ENCODE measurements at regions not wholly inside any gene's neighbourhood (a gene's known extent, or its start where the extent isn't known, plus 50 kb on each side); places are given as distances from the start of the nearest gene placed in this dataset.
A peak's percentile ranks its signal among the peaks of the same experiment; 100 is the strongest.

DNA sequence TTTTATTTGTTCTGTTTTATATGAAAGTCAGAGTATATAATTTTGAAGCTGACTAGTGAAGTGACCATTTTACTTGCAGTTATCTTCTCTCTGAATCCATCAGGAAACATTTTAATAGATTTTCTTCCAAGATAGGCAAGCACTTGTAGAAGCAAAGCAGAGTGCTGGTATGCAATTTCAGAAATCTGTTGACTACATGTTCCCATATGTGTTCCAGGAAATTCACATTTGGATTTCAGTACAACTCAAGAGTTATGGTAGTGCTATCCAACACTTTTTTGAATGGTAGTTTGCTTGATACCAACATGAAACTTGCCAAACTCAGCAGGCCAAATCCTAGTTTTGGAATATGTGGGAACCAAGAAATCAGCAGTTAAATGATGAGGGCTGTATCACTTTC lies 94.0 kb downstream of the CENPW start:
- no peak for DNase-seq
- Histone ChIP-seq H3K27ac (no peak overlapping the region), H3K4me1 (no peaks in the 10 kb centered on the region), H3K27me3 (no peaks in the 10 kb centered on the region), H3K9me3 (no peaks in the 10 kb centered on the region), H3K4me3 (no peak overlapping the region), H3K36me3 (no peaks in the 10 kb centered on the region)
- intact Hi-C loops (cut with DNase I; ENCODE audit: low total_unique reads), result no loop called here
- TF ChIP-seq, protein P1, sequence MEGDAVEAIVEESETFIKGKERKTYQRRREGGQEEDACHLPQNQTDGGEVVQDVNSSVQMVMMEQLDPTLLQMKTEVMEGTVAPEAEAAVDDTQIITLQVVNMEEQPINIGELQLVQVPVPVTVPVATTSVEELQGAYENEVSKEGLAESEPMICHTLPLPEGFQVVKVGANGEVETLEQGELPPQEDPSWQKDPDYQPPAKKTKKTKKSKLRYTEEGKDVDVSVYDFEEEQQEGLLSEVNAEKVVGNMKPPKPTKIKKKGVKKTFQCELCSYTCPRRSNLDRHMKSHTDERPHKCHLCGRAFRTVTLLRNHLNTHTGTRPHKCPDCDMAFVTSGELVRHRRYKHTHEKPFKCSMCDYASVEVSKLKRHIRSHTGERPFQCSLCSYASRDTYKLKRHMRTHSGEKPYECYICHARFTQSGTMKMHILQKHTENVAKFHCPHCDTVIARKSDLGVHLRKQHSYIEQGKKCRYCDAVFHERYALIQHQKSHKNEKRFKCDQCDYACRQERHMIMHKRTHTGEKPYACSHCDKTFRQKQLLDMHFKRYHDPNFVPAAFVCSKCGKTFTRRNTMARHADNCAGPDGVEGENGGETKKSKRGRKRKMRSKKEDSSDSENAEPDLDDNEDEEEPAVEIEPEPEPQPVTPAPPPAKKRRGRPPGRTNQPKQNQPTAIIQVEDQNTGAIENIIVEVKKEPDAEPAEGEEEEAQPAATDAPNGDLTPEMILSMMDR (IDR thresholded peaks at IDR 0.05), result no peak

DNA sequence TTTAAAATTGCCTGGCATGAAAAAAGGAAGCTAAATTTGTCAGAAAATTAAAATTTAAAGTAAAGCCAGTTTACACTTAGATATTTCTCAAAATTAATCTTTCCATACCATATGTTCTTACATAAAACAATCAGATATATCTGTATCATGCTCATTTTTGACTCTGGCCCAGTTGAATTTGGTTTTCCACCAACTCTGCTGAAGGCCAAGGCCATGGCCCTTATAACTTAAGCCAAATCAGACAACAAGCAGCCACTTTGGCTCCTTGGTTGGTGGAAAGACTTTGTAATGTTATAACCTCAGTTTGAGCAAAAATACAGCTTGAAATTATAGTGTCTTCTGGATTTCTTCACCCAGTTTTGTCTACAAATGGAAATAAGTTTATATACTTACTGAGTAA lies 97.3 kb downstream of the CENPW start:
- TF ChIP-seq POLR2A (IDR thresholded peaks at IDR 0.05), result no peak
- H3K4me3 ChIP-seq, result no peak overlapping the region
- DNase-seq, result no peak
- no peaks in the 10 kb centered on the region for H3K36me3 ChIP-seq
- no peak overlapping the region for H3K27ac ChIP-seq
- H3K4me1 ChIP-seq, result no peaks in the 10 kb centered on the region
- no peaks in the 10 kb centered on the region for H3K27me3 ChIP-seq
- intact Hi-C loops (cut with DNase I; ENCODE audit: low total_unique reads), result no loop called here
- no peaks in the 10 kb centered on the region for H3K9me3 ChIP-seq

DNA sequence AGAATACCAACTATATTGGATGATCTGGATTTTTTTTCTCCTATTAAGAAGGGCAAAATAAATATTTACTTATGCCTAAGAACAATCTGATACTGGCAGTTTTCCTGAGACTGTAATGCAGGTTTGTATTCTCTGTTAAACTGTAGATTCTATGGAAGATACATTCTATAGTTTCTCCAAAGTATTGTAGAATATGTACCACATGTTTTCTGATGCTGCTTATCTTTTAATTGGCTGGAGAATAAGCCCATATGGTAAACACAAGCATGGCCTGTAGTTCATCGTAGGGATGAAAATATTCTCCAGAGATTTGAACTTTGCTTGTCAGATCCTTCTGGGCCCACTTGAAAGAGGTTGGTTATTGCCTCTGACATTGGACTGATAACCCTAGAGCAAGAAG lies 99.1 kb downstream of the CENPW start:
- no peak for TF ChIP-seq POLR2A (IDR thresholded peaks at IDR 0.05)
- TF ChIP-seq, protein P1 (IDR thresholded peaks at IDR 0.05), result no peak
- no peak for DNase-seq
- peaks cover 0 to 4% of the 10 kb centered on the region in 2 donors for H3K4me1 ChIP-seq
- H3K9me3 ChIP-seq, result no peaks in the 10 kb centered on the region
- H3K4me3 ChIP-seq, result no peak overlapping the region
- no peaks in the 10 kb centered on the region for H3K27me3 ChIP-seq
- peak overlapping the region in 1 of 2 donors; percentile 48 for H3K27ac ChIP-seq
- intact Hi-C loops (cut with DNase I; ENCODE audit: low total_unique reads), result no loop called here
- no peaks in the 10 kb centered on the region for H3K36me3 ChIP-seq

DNA sequence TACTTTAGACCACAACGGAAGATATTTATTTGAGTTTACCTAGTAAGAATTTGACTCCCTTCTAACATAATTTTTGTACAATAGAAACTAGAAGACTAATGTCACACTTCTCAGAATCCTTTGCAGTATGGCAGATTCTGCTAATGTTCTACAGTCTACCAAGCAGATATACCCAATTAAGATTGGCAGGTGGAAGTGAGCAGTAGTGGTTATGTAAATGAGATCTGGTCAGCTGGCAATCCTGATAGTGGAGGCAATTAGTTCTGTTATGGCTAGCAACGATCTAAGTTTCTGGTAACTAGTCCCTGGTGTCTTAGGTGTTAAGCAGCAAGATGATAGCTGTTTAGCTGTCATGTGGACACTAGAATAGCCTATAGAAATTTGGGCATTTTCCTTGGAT lies 101.0 kb downstream of the CENPW start:
- no peak for DNase-seq

DNA sequence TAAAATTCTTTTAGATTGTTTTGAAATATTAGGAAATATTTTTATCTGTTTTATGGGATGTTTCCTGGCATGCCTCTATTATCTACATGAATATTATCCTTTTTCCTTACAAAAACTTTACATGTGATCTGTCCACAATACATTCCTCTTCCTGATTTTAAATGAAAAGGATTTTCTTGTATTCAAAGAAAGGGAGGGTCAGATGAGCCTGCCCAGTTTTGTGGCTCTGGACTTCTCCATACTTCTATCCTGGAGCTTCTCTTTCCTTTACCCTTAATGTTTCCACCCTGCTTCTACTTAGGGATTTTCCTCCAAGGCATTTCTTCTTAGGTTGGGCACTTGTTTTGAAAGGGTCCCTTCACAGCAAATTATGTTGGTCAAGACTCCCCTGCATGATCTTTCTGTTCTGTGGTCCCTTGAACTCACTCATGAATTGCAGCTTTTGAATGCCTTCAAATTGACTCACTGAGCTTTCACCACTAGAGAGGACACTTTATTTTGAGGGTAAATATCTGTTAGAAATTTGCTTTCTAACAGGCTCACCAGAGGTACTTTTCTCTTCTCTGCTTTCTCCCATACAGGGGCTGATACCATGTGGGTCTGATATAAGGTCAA lies 104.9 kb downstream of the CENPW start:
- Histone ChIP-seq H3K27ac (no peak overlapping the region), H3K4me1 (peaks cover 0 to 4% of the 10 kb centered on the region in 2 donors), H3K36me3 (no peaks in the 10 kb centered on the region), H3K27me3 (no peaks in the 10 kb centered on the region), H3K9me3 (no peaks in the 10 kb centered on the region), H3K4me3 (no peak overlapping the region)
- intact Hi-C loops (cut with DNase I; ENCODE audit: low total_unique reads), result no loop called here
- DNase-seq, result no peak
- no peak for TF ChIP-seq POLR2A (IDR thresholded peaks at IDR 0.05)
- TF ChIP-seq, protein P1 (IDR thresholded peaks at IDR 0.05), result no peak

More for the DNA sequence above, 101.0 kb downstream of the CENPW start:
- Histone ChIP-seq H3K9me3 (no peaks in the 10 kb centered on the region), H3K27ac (no peak overlapping the region), H3K36me3 (no peaks in the 10 kb centered on the region), H3K4me3 (no peak overlapping the region), H3K27me3 (no peaks in the 10 kb centered on the region), H3K4me1 (peaks cover 0 to 4% of the 10 kb centered on the region in 2 donors)
- TF ChIP-seq, protein P1 (IDR thresholded peaks at IDR 0.05), result no peak
- TF ChIP-seq POLR2A (IDR thresholded peaks at IDR 0.05), result no peak
- intact Hi-C loops (cut with DNase I; ENCODE audit: low total_unique reads), result no loop called here

DNA sequence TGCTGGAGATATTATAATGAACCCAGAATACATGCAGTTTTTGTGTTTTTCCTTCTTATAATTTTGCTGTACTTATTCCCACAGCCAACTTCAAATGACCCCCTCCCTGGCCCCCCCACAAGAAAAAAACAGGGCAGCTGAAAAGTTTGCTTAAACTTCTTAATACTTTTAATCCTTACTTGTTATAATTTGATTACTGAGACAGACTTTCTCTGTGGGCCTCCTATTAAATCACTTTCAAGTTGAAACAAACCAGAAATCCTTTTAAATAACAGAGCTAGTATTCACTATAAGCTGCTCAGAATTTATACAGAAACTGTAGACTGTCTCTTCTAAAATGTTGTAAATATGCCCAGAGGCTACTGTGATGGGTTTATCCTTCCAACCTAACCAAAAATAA lies 106.3 kb downstream of the CENPW start:
- TF ChIP-seq, protein P1 (IDR thresholded peaks at IDR 0.05), result no peak
- no peak for TF ChIP-seq POLR2A (IDR thresholded peaks at IDR 0.05)
- DNase-seq, result no peak
- H3K36me3 ChIP-seq, result no peaks in the 10 kb centered on the region
- peak overlapping the region in 1 of 2 donors; percentile 56 for H3K27ac ChIP-seq
- H3K4me1 ChIP-seq, result peaks cover 0 to 4% of the 10 kb centered on the region in 2 donors
- H3K9me3 ChIP-seq, result no peaks in the 10 kb centered on the region
- intact Hi-C loops (cut with DNase I; ENCODE audit: low total_unique reads), result no loop called here
- no peaks in the 10 kb centered on the region for H3K27me3 ChIP-seq
- no peak overlapping the region for H3K4me3 ChIP-seq
